HepG2 (cell line): ENCODE measurements at regions not wholly inside any gene's neighbourhood (a gene's known extent, or its start where the extent isn't known, plus 50 kb on each side); places are given as distances from the start of the nearest gene placed in this dataset.

Experiments
- HIVEP1 ChIP-seq: sonication (generic); formaldehyde crosslinking; IDR thresholded peaks from 2 replicates; pipeline ENCODE4 v1.4.0; 2020; ENCODE audit warnings: mild to moderate bottlenecking, missing genetic modification reagents
- HNRNPK ChIP-seq: fragments of 200-400 bp; formaldehyde crosslinking; IDR thresholded peaks from 2 replicates; pipeline ENCODE4 v1.6.1; 2018; ENCODE audit warnings: low read length, low read depth, moderate library complexity, mild to moderate bottlenecking; ENCODE audit not compliant: poor library complexity, severe bottlenecking
- JARID2 ChIP-seq: sonication (generic); formaldehyde crosslinking; IDR thresholded peaks from 2 replicates; pipeline ENCODE4 v1.8.1; 2023; ENCODE audit warnings: missing genetic modification reagents, inconsistent platforms; ENCODE audit not compliant: insufficient replicate concordance
- JUND ChIP-seq: sonication (generic); formaldehyde crosslinking; IDR thresholded peaks from 2 replicates; pipeline ENCODE4 v1.8.0; 2022; ENCODE audit warnings: mild to moderate bottlenecking, missing genetic modification reagents
- KDM2A ChIP-seq: sonication (generic); formaldehyde crosslinking; IDR thresholded peaks from 2 replicates; pipeline ENCODE4 v1.4.0; 2020; ENCODE audit warnings: low read depth, missing genetic modification reagents, borderline replicate concordance
- PCBP1 ChIP-seq: fragments of 200-400 bp; formaldehyde crosslinking; IDR thresholded peaks from 2 replicates; pipeline ENCODE4 v1.6.1; 2017; ENCODE audit warnings: mild to moderate bottlenecking, low read depth, low read length, borderline replicate concordance
- PHF21A ChIP-seq: sonication (generic); formaldehyde crosslinking; IDR thresholded peaks from 2 replicates; pipeline ENCODE4 v1.5.0; 2020; ENCODE audit warnings: mild to moderate bottlenecking, missing genetic modification reagents
- ZBTB20 ChIP-seq: sonication (generic); formaldehyde crosslinking; IDR thresholded peaks from 2 replicates; pipeline ENCODE4 v1.8.1; 2023; ENCODE audit warnings: missing genetic modification reagents, low read depth, mild to moderate bottlenecking, borderline replicate concordance
- ZIK1 ChIP-seq: sonication (generic); formaldehyde crosslinking; IDR thresholded peaks from 2 replicates; pipeline ENCODE4 v1.5.0; 2020; ENCODE audit warnings: mild to moderate bottlenecking, low read depth, missing genetic modification reagents, borderline replicate concordance
- ZNF12 ChIP-seq: sonication (generic); formaldehyde crosslinking; IDR thresholded peaks from 2 replicates; pipeline ENCODE4 v1.5.0; 2020; ENCODE audit warnings: missing genetic modification reagents
- ZNF263 ChIP-seq: sonication (generic); formaldehyde crosslinking; IDR thresholded peaks from 2 replicates; pipeline ENCODE4 v1.4.0; 2020; ENCODE audit warnings: missing genetic modification reagents
- ZNF296 ChIP-seq: sonication (generic); formaldehyde crosslinking; conservative IDR thresholded peaks from 2 replicates; pipeline ENCODE4 v1.5.0; 2020; ENCODE audit warnings: mild to moderate bottlenecking, missing genetic modification reagents
- ZNF318 ChIP-seq: sonication (generic); formaldehyde crosslinking; IDR thresholded peaks from 2 replicates; pipeline ENCODE4 v1.4.0; 2020; ENCODE audit warnings: mild to moderate bottlenecking, missing genetic modification reagents
- ZNF44 ChIP-seq: sonication (generic); formaldehyde crosslinking; IDR thresholded peaks from 2 replicates; pipeline ENCODE4 v1.5.1; 2020; ENCODE audit warnings: mild to moderate bottlenecking, missing genetic modification reagents
- ZNF556 ChIP-seq: sonication (generic); formaldehyde crosslinking; IDR thresholded peaks from 2 replicates; pipeline ENCODE4 v1.4.0; 2020; ENCODE audit warnings: mild to moderate bottlenecking, missing genetic modification reagents, borderline replicate concordance
- ZNF83 ChIP-seq: sonication (generic); formaldehyde crosslinking; IDR thresholded peaks from 2 replicates; pipeline ENCODE4 v1.4.0; 2020; ENCODE audit warnings: missing genetic modification reagents, mild to moderate bottlenecking, borderline replicate concordance
- TF ChIP-seq, protein P1 (sequence below), 2 experiments: sonication (generic) in 1 of 2; formaldehyde crosslinking in 1 of 2; IDR thresholded peaks; 2 replicates each; pipeline versions ENCODE4 v1.4.0 to v1.6.1; 2018 to 2020; ENCODE audit warnings: missing genetic modification reagents in 2 of 2, borderline replicate concordance in 1 of 2, low read depth in 1 of 2, mild to moderate bottlenecking in 1 of 2, missing biosample characterization in 1 of 2
- TF ChIP-seq, protein P2 (sequence below): sonication (generic); formaldehyde crosslinking; IDR thresholded peaks from 2 replicates; pipeline ENCODE4 v1.4.0; 2020; ENCODE audit warnings: low read depth, mild to moderate bottlenecking, missing genetic modification reagents

- TF ChIP-seq PCBP1 (no peak), HNRNPK (no peak), ZNF296 (no peak), HIVEP1 (CRISPR knock-in tag) (no peak), ZBTB20 (peak; percentile 27; the same call in 1 of the 2 replicates), JARID2 (CRISPR knock-in tag) (no peak), ZNF12 (CRISPR knock-in tag) (no peak), ZNF83 (CRISPR knock-in tag) (no peak), ZNF44 (CRISPR knock-in tag) (no peak), ZNF556 (CRISPR knock-in tag) (peak; percentile 53; the same call in 1 of the 2 replicates), KDM2A (CRISPR knock-in tag) (peak; percentile 49; the same call in 1 of the 2 replicates), ZNF318 (CRISPR knock-in tag) (0 out of 2 replicates have a peak, but pooled peaks have one; percentile 42), JUND (peak; percentile 65), ZIK1 (CRISPR knock-in tag) (no peak), ZNF263 (CRISPR knock-in tag) (no peak), PHF21A (peak; percentile 69)
- TF ChIP-seq, protein P1, sequence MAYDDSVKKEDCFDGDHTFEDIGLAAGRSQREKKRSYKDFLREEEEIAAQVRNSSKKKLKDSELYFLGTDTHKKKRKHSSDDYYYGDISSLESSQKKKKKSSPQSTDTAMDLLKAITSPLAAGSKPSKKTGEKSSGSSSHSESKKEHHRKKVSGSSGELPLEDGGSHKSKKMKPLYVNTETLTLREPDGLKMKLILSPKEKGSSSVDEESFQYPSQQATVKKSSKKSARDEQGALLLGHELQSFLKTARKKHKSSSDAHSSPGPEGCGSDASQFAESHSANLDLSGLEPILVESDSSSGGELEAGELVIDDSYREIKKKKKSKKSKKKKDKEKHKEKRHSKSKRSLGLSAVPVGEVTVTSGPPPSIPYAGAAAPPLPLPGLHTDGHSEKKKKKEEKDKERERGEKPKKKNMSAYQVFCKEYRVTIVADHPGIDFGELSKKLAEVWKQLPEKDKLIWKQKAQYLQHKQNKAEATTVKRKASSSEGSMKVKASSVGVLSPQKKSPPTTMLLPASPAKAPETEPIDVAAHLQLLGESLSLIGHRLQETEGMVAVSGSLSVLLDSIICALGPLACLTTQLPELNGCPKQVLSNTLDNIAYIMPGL (CRISPR knock-in tag; IDR thresholded peaks at IDR 0.05; ENCODE audit: borderline replicate concordance in 1 of 2, low read depth in 1 of 2): 0 out of 4 replicates have a peak, but pooled peaks of 1 of the 2 experiments have one; percentile 15
- TF ChIP-seq, protein P2, sequence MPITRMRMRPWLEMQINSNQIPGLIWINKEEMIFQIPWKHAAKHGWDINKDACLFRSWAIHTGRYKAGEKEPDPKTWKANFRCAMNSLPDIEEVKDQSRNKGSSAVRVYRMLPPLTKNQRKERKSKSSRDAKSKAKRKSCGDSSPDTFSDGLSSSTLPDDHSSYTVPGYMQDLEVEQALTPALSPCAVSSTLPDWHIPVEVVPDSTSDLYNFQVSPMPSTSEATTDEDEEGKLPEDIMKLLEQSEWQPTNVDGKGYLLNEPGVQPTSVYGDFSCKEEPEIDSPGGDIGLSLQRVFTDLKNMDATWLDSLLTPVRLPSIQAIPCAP (CRISPR knock-in tag): no peak
Observed at GRCh38 chr1:245091818-245092637, 62.8 kb upstream of the KIF26B start (continued).
